Neural cell (in vitro differentiated cells): ENCODE measurements at regions not wholly inside any gene's neighbourhood (a gene's known extent, or its start where the extent isn't known, plus 50 kb on each side); places are given as distances from the start of the nearest gene placed in this dataset.

Source experiments
- H2AFZ ChIP-seq: fragments of 200-600, 300-800 bp; sonication (generic), shearing (Covaris generic); 2 replicates; pipeline ENCODE4 v1.6.0; 2014; ENCODE audit warnings: low read depth, mild to moderate bottlenecking, antibody characterized with exemption, low read length, moderate library complexity
- H3F3A ChIP-seq: fragments of 200-600 bp; shearing (Covaris generic); 2 replicates; pipeline ENCODE4 v1.6.1; 2016; ENCODE audit warnings: mild to moderate bottlenecking, moderate library complexity, mixed read lengths, antibody characterized with exemption, low read length; ENCODE audit not compliant: insufficient read depth, poor library complexity, severe bottlenecking
- H3K27ac ChIP-seq: fragments of 200-600, 300-800 bp; sonication (generic), shearing (Covaris generic); 2 replicates; pipeline ENCODE4 v1.5.1; 2014; ENCODE audit warnings: mild to moderate bottlenecking, low read length, moderate library complexity
- H3K27me3 ChIP-seq: fragments of 300-800, 200-600 bp; sonication (generic), shearing (Covaris generic); 2 replicates; pipeline ENCODE4 v1.6.0; 2014; ENCODE audit warnings: mild to moderate bottlenecking, low read depth, low read length, moderate library complexity; ENCODE audit not compliant: insufficient read depth
- H3K36me3 ChIP-seq: fragments of 300-800, 200-600 bp; sonication (generic), shearing (Covaris generic); 2 replicates; pipeline ENCODE4 v1.5.1; 2014; ENCODE audit warnings: mild to moderate bottlenecking, antibody characterized with exemption, low read length, moderate library complexity; ENCODE audit not compliant: insufficient read depth
- H3K4me2 ChIP-seq: fragments of 300-800, 200-600 bp; sonication (generic), shearing (Covaris generic); 2 replicates; pipeline ENCODE4 v1.6.0; 2014; ENCODE audit warnings: mild to moderate bottlenecking, low read length
- H3K4me3 ChIP-seq: fragments of 300-800, 200-600 bp; sonication (generic), shearing (Covaris generic); 2 replicates; pipeline ENCODE4 v1.5.1; 2014; ENCODE audit warnings: mild to moderate bottlenecking, low read length, moderate library complexity
- H3K79me2 ChIP-seq: fragments of 200-600 bp; shearing (Covaris generic); replicated peaks from 2 replicates; pipeline ENCODE4 v1.6.0; 2014; ENCODE audit warnings: mild to moderate bottlenecking, low read length, moderate library complexity; ENCODE audit not compliant: insufficient read depth
- H3K9ac ChIP-seq: fragments of 300-800, 200-600 bp; sonication (generic), shearing (Covaris generic); 2 replicates; pipeline ENCODE4 v1.6.1; 2016; ENCODE audit warnings: mild to moderate bottlenecking, low read length, mixed read lengths
- H3K9me2 ChIP-seq: fragments of 200-600 bp; shearing (Covaris generic); 2 replicates; pipeline ENCODE4 v1.6.1; 2016; ENCODE audit warnings: mild to moderate bottlenecking, low read length, mixed read lengths; ENCODE audit not compliant: insufficient read depth
- H3K9me3 ChIP-seq: fragments of 200-600, 300-800 bp; sonication (generic), shearing (Covaris generic); 2 replicates; pipeline ENCODE4 v1.6.1; 2016; ENCODE audit warnings: mild to moderate bottlenecking, mixed run types, low read length, moderate library complexity, mixed read lengths
- H4K20me1 ChIP-seq: fragments of 200-600 bp; shearing (Covaris generic); 2 replicates; pipeline ENCODE4 v1.6.1; 2016; ENCODE audit warnings: mild to moderate bottlenecking, mixed run types; ENCODE audit not compliant: insufficient read depth
- CTCF ChIP-seq: fragments of 450-650 bp; IDR thresholded peaks from 2 replicates; pipeline ENCODE4 v1.5.1; 2014; ENCODE audit warnings: antibody characterized with exemption, mild to moderate bottlenecking, moderate library complexity; ENCODE audit not compliant: poor library complexity, severe bottlenecking
- EP300 ChIP-seq: fragments of 450-650 bp; conservative IDR thresholded peaks from 2 replicates; pipeline ENCODE4 v1.6.1; 2014; ENCODE audit warnings: antibody characterized with exemption, mild to moderate bottlenecking, moderate library complexity; ENCODE audit not compliant: poor library complexity, severe bottlenecking
- EZH2 ChIP-seq: fragments of 200-600, 300-800 bp; shearing (Covaris generic), sonication (generic); IDR thresholded peaks from 2 replicates; pipeline ENCODE4 v1.6.1; 2014; ENCODE audit warnings: antibody characterized with exemption, low read length, borderline replicate concordance, mild to moderate bottlenecking; ENCODE audit not compliant: insufficient read depth, poor library complexity, severe bottlenecking
- MXI1 ChIP-seq: fragments of 450-650 bp; conservative IDR thresholded peaks from 2 replicates; pipeline ENCODE4 v1.6.1; 2014; ENCODE audit warnings: antibody characterized with exemption, mild to moderate bottlenecking; ENCODE audit not compliant: poor library complexity, severe bottlenecking
- POLR2AphosphoS5 ChIP-seq: IDR thresholded peaks from 2 replicates; pipeline ENCODE4 v1.6.1; 2012
- RAD21 ChIP-seq: fragments of 450-650 bp; conservative IDR thresholded peaks from 2 replicates; pipeline ENCODE4 v1.6.1; 2014; ENCODE audit warnings: antibody characterized with exemption, mild to moderate bottlenecking, moderate library complexity
- REST ChIP-seq: IDR thresholded peaks from 2 replicates; pipeline ENCODE4 v1.6.1; 2012; ENCODE audit warnings: borderline replicate concordance
- SMC3 ChIP-seq: fragments of 450-650 bp; conservative IDR thresholded peaks from 2 replicates; pipeline ENCODE4 v1.6.1; 2014; ENCODE audit warnings: antibody characterized with exemption, mild to moderate bottlenecking, moderate library complexity; ENCODE audit not compliant: poor library complexity
- TAF1 ChIP-seq: IDR thresholded peaks from 2 replicates; pipeline ENCODE4 v1.6.1; 2012; ENCODE audit warnings: low read depth

GRCh38 chr4:26252349-26253025 lies 68.3 kb upstream of the RBPJ start:
- H3K9me3 ChIP-seq: no peaks in the 10 kb centered on the region
- H2AFZ ChIP-seq: no peak overlapping the region
- H3K9me2 ChIP-seq: no peaks in the 10 kb centered on the region
- H3K27me3 ChIP-seq: no peaks in the 10 kb centered on the region
- H3K27ac ChIP-seq: no peak overlapping the region
- H3K79me2 ChIP-seq: no peaks in the 10 kb centered on the region
- no peaks in the 10 kb centered on the region for H4K20me1 ChIP-seq
- no peak overlapping the region for H3K9ac ChIP-seq
- no peak for TF ChIP-seq POLR2AphosphoS5
- no peak for TF ChIP-seq EP300
- no peak for TF ChIP-seq MXI1
- no peak for TF ChIP-seq SMC3
- TF ChIP-seq REST: no peak
- no peak for TF ChIP-seq CTCF
- no peak for TF ChIP-seq EZH2
- TF ChIP-seq RAD21: no peak
- no peak for TF ChIP-seq TAF1
- H3K4me2 ChIP-seq: no peak overlapping the region
- H3F3A ChIP-seq: no peaks in the 10 kb centered on the region
- H3K4me3 ChIP-seq: no peak overlapping the region
- no peaks in the 10 kb centered on the region for H3K36me3 ChIP-seq

GRCh38 chr4:26253968-26254367 lies 66.8 kb upstream of the RBPJ start:
- Histone ChIP-seq H3K36me3 (no peaks in the 10 kb centered on the region), H3K4me2 (no peak overlapping the region), H3K27me3 (no peaks in the 10 kb centered on the region), H3K9ac (no peak overlapping the region), H3K79me2 (no peaks in the 10 kb centered on the region), H3K27ac (no peak overlapping the region), H3K4me3 (no peak overlapping the region), H3K9me3 (no peaks in the 10 kb centered on the region), H4K20me1 (no peaks in the 10 kb centered on the region), H2AFZ (no peak overlapping the region), H3F3A (no peaks in the 10 kb centered on the region), H3K9me2 (no peaks in the 10 kb centered on the region)
- no peak for TF ChIP-seq POLR2AphosphoS5
- TF ChIP-seq EZH2: no peak
- TF ChIP-seq MXI1: no peak
- no peak for TF ChIP-seq TAF1
- TF ChIP-seq REST: no peak
- no peak for TF ChIP-seq CTCF
- no peak for TF ChIP-seq RAD21
- TF ChIP-seq SMC3: no peak
- no peak for TF ChIP-seq EP300
